Astrocyte of the spinal cord (primary cell): ENCODE measurements at regions not wholly inside any gene's neighbourhood (a gene's known extent, or its start where the extent isn't known, plus 50 kb on each side); places are given as distances from the start of the nearest gene placed in this dataset.

Source experiments
- DNase-seq: peaks from one replicate; pipeline ENCODE4 v3.0.0; 2011; ENCODE audit warnings: low read depth, low spot score
- H3K4me3 ChIP-seq: 2 replicates; pipeline ENCODE4 v1.5.1; 2011; ENCODE audit warnings: low read depth, mild to moderate bottlenecking, low read length, moderate library complexity
- CTCF ChIP-seq: IDR thresholded peaks from 2 replicates; pipeline ENCODE4 v1.5.1; 2012; ENCODE audit warnings: low read depth, mild to moderate bottlenecking, low read length, inconsistent platforms
- in situ Hi-C: cut with HindIII; loops from 2 replicates; pipeline ENCODE4 v1.10.0; 2017; ENCODE audit warnings: low sequenced_read_pairs

- in situ Hi-C loops, result no loop called here
- no peak for TF ChIP-seq CTCF
- DNase-seq, result no peak
- no peak overlapping the region for H3K4me3 ChIP-seq
Observed at GRCh38 chr2:74036010-74036409, 51.3 kb downstream of the TET3 start.

GRCh38 chr2:74036450-74037195 is 51.9 kb downstream of the TET3 start:
- in situ Hi-C loops, result no loop called here
- no peak overlapping the region for H3K4me3 ChIP-seq
- DNase-seq, result no peak
- TF ChIP-seq CTCF, result no peak

- TF ChIP-seq CTCF, result no peak
- no peak for DNase-seq
- no peak overlapping the region for H3K4me3 ChIP-seq
- in situ Hi-C loops, result no loop called here
Observed at GRCh38 chr2:74037379-74037860, 52.7 kb downstream of the TET3 start.

GRCh38 chr2:74039611-74040010 is 54.9 kb downstream of the TET3 start:
- no peak for DNase-seq
- in situ Hi-C loops, result no loop called here
- TF ChIP-seq CTCF, result no peak
- no peak overlapping the region for H3K4me3 ChIP-seq

GRCh38 chr2:74041182-74041581 is 56.5 kb downstream of the TET3 start:
- in situ Hi-C loops, result no loop called here
- no peak for DNase-seq
- no peak for TF ChIP-seq CTCF
- no peak overlapping the region for H3K4me3 ChIP-seq

- no peak for DNase-seq
- in situ Hi-C loops, result no loop called here
- no peak overlapping the region for H3K4me3 ChIP-seq
- no peak for TF ChIP-seq CTCF
Observed at GRCh38 chr2:74041726-74042125, 57.0 kb downstream of the TET3 start.
